ENCODE measurements at regions not wholly inside any gene's neighbourhood (a gene's known extent, or its start where the extent isn't known, plus 50 kb on each side); places are given as distances from the start of the nearest gene placed in this dataset.

- H3K4me1 ChIP-seq (ENCODE audit: control insufficient read depth in 3 of 3, insufficient read depth in 3 of 3, low read length in 3 of 3): no peaks in the 10 kb centered on the region
- H3K36me3 ChIP-seq (ENCODE audit: control insufficient read depth in 3 of 3, insufficient read depth in 3 of 3, low read length in 3 of 3): no peaks in the 10 kb centered on the region
- H3K27ac ChIP-seq (ENCODE audit: low read depth, low read length): no peak overlapping the region
- H3K9me3 ChIP-seq (ENCODE audit: control insufficient read depth in 3 of 3, low read length in 3 of 3): no peaks in the 10 kb centered on the region
- H3K27me3 ChIP-seq (ENCODE audit: control insufficient read depth in 3 of 3, insufficient read depth in 3 of 3, low read length in 3 of 3): no peaks in the 10 kb centered on the region
- H3K9ac ChIP-seq (ENCODE audit: low read depth in 1 of 3, low read length in 3 of 3): no peak overlapping the region
- no peak overlapping the region for H3K4me3 ChIP-seq (ENCODE audit: low read length in 3 of 3)
Observed at GRCh38 chr4:137226900-137227299, 305.4 kb downstream of the PCDH18 start.

DNA sequence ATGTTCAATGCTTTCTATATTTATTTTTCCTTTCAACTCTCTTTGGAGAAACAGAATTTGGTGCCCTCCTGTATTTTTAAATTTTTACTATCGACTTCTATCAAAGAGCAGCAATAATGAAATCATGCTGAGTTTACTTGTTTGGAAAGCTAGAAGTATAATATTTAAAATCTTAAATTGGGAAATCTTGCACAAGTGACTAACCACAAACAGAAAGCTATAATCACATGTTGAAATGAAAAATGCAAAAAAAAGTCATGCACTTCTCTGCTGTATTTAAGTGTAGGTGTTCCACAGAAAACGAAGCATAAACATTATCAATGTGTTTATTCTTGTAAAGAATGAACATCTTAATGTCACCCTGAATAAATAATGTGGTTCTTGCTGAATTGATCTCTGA lies 306.1 kb downstream of the PCDH18 start:
- Histone ChIP-seq H3K4me1 (ENCODE audit: control insufficient read depth in 3 of 3, insufficient read depth in 3 of 3, low read length in 3 of 3) (no peaks in the 10 kb centered on the region), H3K27ac (ENCODE audit: low read depth, low read length) (no peak overlapping the region), H3K9ac (ENCODE audit: low read depth in 1 of 3, low read length in 3 of 3) (no peak overlapping the region), H3K9me3 (ENCODE audit: control insufficient read depth in 3 of 3, low read length in 3 of 3) (no peaks in the 10 kb centered on the region), H3K4me3 (ENCODE audit: low read length in 3 of 3) (no peak overlapping the region), H3K36me3 (ENCODE audit: control insufficient read depth in 3 of 3, insufficient read depth in 3 of 3, low read length in 3 of 3) (no peaks in the 10 kb centered on the region), H3K27me3 (ENCODE audit: control insufficient read depth in 3 of 3, insufficient read depth in 3 of 3, low read length in 3 of 3) (no peaks in the 10 kb centered on the region)

GRCh38 chr4:137213372-137214173 lies 318.7 kb downstream of the PCDH18 start:
- Histone ChIP-seq H3K4me1 (ENCODE audit: control insufficient read depth in 3 of 3, insufficient read depth in 3 of 3, low read length in 3 of 3) (no peaks in the 10 kb centered on the region), H3K27ac (ENCODE audit: low read depth, low read length) (no peak overlapping the region), H3K4me3 (ENCODE audit: low read length in 3 of 3) (no peak overlapping the region), H3K27me3 (ENCODE audit: control insufficient read depth in 3 of 3, insufficient read depth in 3 of 3, low read length in 3 of 3) (no peaks in the 10 kb centered on the region), H3K9ac (ENCODE audit: low read depth in 1 of 3, low read length in 3 of 3) (no peak overlapping the region), H3K36me3 (ENCODE audit: control insufficient read depth in 3 of 3, insufficient read depth in 3 of 3, low read length in 3 of 3) (no peaks in the 10 kb centered on the region), H3K9me3 (ENCODE audit: control insufficient read depth in 3 of 3, low read length in 3 of 3) (no peaks in the 10 kb centered on the region)

- no peak overlapping the region for H3K9ac ChIP-seq (ENCODE audit: low read depth in 1 of 3, low read length in 3 of 3)
- no peaks in the 10 kb centered on the region for H3K36me3 ChIP-seq (ENCODE audit: control insufficient read depth in 3 of 3, insufficient read depth in 3 of 3, low read length in 3 of 3)
- no peaks in the 10 kb centered on the region for H3K4me1 ChIP-seq (ENCODE audit: control insufficient read depth in 3 of 3, insufficient read depth in 3 of 3, low read length in 3 of 3)
- H3K9me3 ChIP-seq (ENCODE audit: control insufficient read depth in 3 of 3, low read length in 3 of 3): no peaks in the 10 kb centered on the region
- no peak overlapping the region for H3K4me3 ChIP-seq (ENCODE audit: low read length in 3 of 3)
- no peak overlapping the region for H3K27ac ChIP-seq (ENCODE audit: low read depth, low read length)
- H3K27me3 ChIP-seq (ENCODE audit: control insufficient read depth in 3 of 3, insufficient read depth in 3 of 3, low read length in 3 of 3): no peaks in the 10 kb centered on the region
Observed at GRCh38 chr4:137212601-137213000, 319.7 kb downstream of the PCDH18 start.

DNA sequence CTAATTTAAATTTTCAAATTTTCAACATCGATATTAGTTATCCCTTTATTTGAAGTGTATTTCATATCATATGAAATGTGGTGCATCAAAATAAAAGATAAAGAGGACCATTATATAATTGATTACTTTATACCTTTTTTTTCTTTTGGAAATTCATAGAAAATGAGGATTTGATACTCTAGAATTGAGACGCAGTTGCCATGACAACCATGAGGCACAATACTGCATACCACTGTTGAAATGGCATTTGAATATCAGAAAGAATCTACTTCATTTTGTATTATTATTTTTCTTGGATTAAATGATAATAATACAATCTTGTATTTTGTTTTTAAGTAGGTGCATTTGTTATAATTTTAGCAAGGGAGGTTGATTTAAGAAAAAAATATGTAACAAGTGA lies 323.1 kb downstream of the PCDH18 start:
- no peak overlapping the region for H3K4me3 ChIP-seq (ENCODE audit: low read length in 3 of 3)
- no peak overlapping the region for H3K27ac ChIP-seq (ENCODE audit: low read depth, low read length)
- no peaks in the 10 kb centered on the region for H3K27me3 ChIP-seq (ENCODE audit: control insufficient read depth in 3 of 3, insufficient read depth in 3 of 3, low read length in 3 of 3)
- no peaks in the 10 kb centered on the region for H3K36me3 ChIP-seq (ENCODE audit: control insufficient read depth in 3 of 3, insufficient read depth in 3 of 3, low read length in 3 of 3)
- H3K9me3 ChIP-seq (ENCODE audit: control insufficient read depth in 3 of 3, low read length in 3 of 3): no peaks in the 10 kb centered on the region
- no peaks in the 10 kb centered on the region for H3K4me1 ChIP-seq (ENCODE audit: control insufficient read depth in 3 of 3, insufficient read depth in 3 of 3, low read length in 3 of 3)
- no peak overlapping the region for H3K9ac ChIP-seq (ENCODE audit: low read depth in 1 of 3, low read length in 3 of 3)

DNA sequence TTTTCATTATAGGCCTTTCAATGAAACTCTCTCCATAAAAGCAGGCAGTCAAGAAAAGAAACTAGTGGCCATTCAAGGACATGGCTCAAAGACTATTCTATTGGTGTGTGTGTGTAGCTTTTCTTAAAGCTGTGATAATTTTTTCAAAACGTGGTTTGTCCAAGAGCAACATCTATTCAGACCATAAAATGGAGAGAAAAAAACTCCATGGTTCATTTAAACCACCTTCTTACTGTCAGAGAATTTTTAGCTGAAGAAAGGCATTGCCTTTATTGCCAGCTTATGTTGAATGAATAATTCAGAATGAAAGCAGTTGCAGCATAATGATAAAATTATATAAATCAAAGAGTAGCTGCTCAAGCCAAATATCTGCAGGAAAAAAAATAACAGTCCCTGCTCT lies 325.5 kb downstream of the PCDH18 start:
- no peaks in the 10 kb centered on the region for H3K36me3 ChIP-seq (ENCODE audit: control insufficient read depth in 3 of 3, insufficient read depth in 3 of 3, low read length in 3 of 3)
- no peaks in the 10 kb centered on the region for H3K4me1 ChIP-seq (ENCODE audit: control insufficient read depth in 3 of 3, insufficient read depth in 3 of 3, low read length in 3 of 3)
- no peak overlapping the region for H3K27ac ChIP-seq (ENCODE audit: low read depth, low read length)
- no peak overlapping the region for H3K4me3 ChIP-seq (ENCODE audit: low read length in 3 of 3)
- no peak overlapping the region for H3K9ac ChIP-seq (ENCODE audit: low read depth in 1 of 3, low read length in 3 of 3)
- H3K27me3 ChIP-seq (ENCODE audit: control insufficient read depth in 3 of 3, insufficient read depth in 3 of 3, low read length in 3 of 3): no peaks in the 10 kb centered on the region
- H3K9me3 ChIP-seq (ENCODE audit: control insufficient read depth in 3 of 3, low read length in 3 of 3): no peaks in the 10 kb centered on the region

GRCh38 chr4:137203601-137204000 lies 328.7 kb downstream of the PCDH18 start:
- Histone ChIP-seq H3K4me1 (ENCODE audit: control insufficient read depth in 3 of 3, insufficient read depth in 3 of 3, low read length in 3 of 3) (no peaks in the 10 kb centered on the region), H3K36me3 (ENCODE audit: control insufficient read depth in 3 of 3, insufficient read depth in 3 of 3, low read length in 3 of 3) (no peaks in the 10 kb centered on the region), H3K9me3 (ENCODE audit: control insufficient read depth in 3 of 3, low read length in 3 of 3) (no peaks in the 10 kb centered on the region), H3K4me3 (ENCODE audit: low read length in 3 of 3) (no peak overlapping the region), H3K27me3 (ENCODE audit: control insufficient read depth in 3 of 3, insufficient read depth in 3 of 3, low read length in 3 of 3) (peaks cover 0 to 2% (median 0%) of the 10 kb centered on the region in 3 donors), H3K27ac (ENCODE audit: low read depth, low read length) (no peak overlapping the region), H3K9ac (ENCODE audit: low read depth in 1 of 3, low read length in 3 of 3) (no peak overlapping the region)

DNA sequence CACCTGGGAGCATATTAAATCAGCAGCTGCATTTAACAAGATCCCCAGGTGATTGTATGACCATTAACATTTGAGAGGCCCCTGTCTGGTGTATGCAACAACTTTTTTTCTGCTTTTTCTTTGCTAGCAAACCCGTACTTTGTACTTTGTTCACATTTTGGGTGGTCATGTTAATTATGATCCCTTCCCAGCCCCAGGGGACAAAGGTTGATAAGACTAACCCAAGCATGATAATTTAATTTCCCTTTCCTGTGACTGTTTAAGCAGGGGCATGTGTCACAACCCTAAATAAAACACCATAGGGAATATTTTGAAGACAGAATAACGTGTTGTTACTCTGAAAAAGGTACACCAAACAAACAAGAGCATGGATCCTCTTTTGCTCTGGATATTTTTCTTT lies 332.0 kb downstream of the PCDH18 start:
- no peaks in the 10 kb centered on the region for H3K36me3 ChIP-seq (ENCODE audit: control insufficient read depth in 3 of 3, insufficient read depth in 3 of 3, low read length in 3 of 3)
- no peak overlapping the region for H3K27ac ChIP-seq (ENCODE audit: low read depth, low read length)
- no peaks in the 10 kb centered on the region for H3K9me3 ChIP-seq (ENCODE audit: control insufficient read depth in 3 of 3, low read length in 3 of 3)
- H3K4me1 ChIP-seq (ENCODE audit: control insufficient read depth in 3 of 3, insufficient read depth in 3 of 3, low read length in 3 of 3): no peaks in the 10 kb centered on the region
- no peak overlapping the region for H3K9ac ChIP-seq (ENCODE audit: low read depth in 1 of 3, low read length in 3 of 3)
- H3K4me3 ChIP-seq (ENCODE audit: low read length in 3 of 3): no peak overlapping the region
- H3K27me3 ChIP-seq (ENCODE audit: control insufficient read depth in 3 of 3, insufficient read depth in 3 of 3, low read length in 3 of 3): peaks cover 0 to 2% (median 0%) of the 10 kb centered on the region in 3 donors

DNA sequence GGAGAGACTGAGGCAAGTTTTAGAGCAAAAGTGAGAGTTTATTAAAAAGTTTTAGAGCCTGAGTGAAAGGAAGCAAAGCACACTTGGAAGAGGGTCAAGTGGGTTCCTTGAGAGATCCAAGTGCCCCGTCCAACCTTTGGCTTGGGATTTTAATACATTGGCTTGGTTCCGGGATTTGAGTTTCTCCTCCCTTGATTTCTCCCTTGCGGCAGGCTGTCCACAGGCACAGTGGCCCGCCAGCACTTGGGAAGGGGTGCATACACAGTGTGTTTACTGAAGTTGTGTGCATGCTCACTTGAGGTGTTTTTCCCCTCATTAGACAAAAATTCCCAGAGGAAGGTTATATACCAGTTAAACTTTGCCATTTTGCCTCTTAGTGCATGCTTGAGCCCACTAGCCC lies 333.5 kb downstream of the PCDH18 start:
- no peak overlapping the region for H3K27ac ChIP-seq (ENCODE audit: low read depth, low read length)
- no peaks in the 10 kb centered on the region for H3K4me1 ChIP-seq (ENCODE audit: control insufficient read depth in 3 of 3, insufficient read depth in 3 of 3, low read length in 3 of 3)
- peaks cover 0 to 2% (median 0%) of the 10 kb centered on the region in 3 donors for H3K27me3 ChIP-seq (ENCODE audit: control insufficient read depth in 3 of 3, insufficient read depth in 3 of 3, low read length in 3 of 3)
- H3K4me3 ChIP-seq (ENCODE audit: low read length in 3 of 3): no peak overlapping the region
- H3K9ac ChIP-seq (ENCODE audit: low read depth in 1 of 3, low read length in 3 of 3): no peak overlapping the region
- H3K9me3 ChIP-seq (ENCODE audit: control insufficient read depth in 3 of 3, low read length in 3 of 3): no peaks in the 10 kb centered on the region
- no peaks in the 10 kb centered on the region for H3K36me3 ChIP-seq (ENCODE audit: control insufficient read depth in 3 of 3, insufficient read depth in 3 of 3, low read length in 3 of 3)

GRCh38 chr4:137194670-137195069 lies 337.6 kb downstream of the PCDH18 start:
- peaks cover 0 to 2% (median 0%) of the 10 kb centered on the region in 3 donors for H3K27me3 ChIP-seq (ENCODE audit: control insufficient read depth in 3 of 3, insufficient read depth in 3 of 3, low read length in 3 of 3)
- no peak overlapping the region for H3K4me3 ChIP-seq (ENCODE audit: low read length in 3 of 3)
- H3K9me3 ChIP-seq (ENCODE audit: control insufficient read depth in 3 of 3, low read length in 3 of 3): no peaks in the 10 kb centered on the region
- H3K4me1 ChIP-seq (ENCODE audit: control insufficient read depth in 3 of 3, insufficient read depth in 3 of 3, low read length in 3 of 3): no peaks in the 10 kb centered on the region
- H3K27ac ChIP-seq (ENCODE audit: low read depth, low read length): no peak overlapping the region
- H3K9ac ChIP-seq (ENCODE audit: low read depth in 1 of 3, low read length in 3 of 3): no peak overlapping the region
- no peaks in the 10 kb centered on the region for H3K36me3 ChIP-seq (ENCODE audit: control insufficient read depth in 3 of 3, insufficient read depth in 3 of 3, low read length in 3 of 3)
